C4-2B (cell line): ENCODE measurements at regions not wholly inside any gene's neighbourhood (a gene's known extent, or its start where the extent isn't known, plus 50 kb on each side); places are given as distances from the start of the nearest gene placed in this dataset.

ENCODE experiments used
- ZFX ChIP-seq: fragments of 450-650 bp; IDR thresholded peaks from 2 replicates; pipeline ENCODE4 v1.6.1; 2017
- TF ChIP-seq, protein P1 (sequence below): fragments of 450-650 bp; conservative IDR thresholded peaks from 2 replicates; pipeline ENCODE4 v1.5.1; 2017; ENCODE audit warnings: mild to moderate bottlenecking

DNA sequence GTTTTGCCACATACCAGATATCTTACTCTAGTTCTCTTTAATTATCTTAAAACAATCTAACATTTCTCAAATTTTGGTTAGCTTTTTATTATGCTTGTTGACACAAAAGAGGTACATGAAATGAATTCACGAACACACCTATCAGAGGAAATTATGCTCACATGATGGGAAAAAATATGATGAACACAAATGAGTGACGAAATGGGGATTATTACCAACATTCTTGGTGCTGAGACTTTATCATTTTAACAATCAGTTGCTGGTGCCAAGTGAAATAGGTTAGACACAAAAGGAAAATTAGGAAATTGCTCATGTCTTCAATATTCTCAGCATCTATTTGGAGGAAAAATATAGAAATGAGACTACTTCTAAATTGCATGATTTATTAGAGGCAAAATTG lies 944.7 kb upstream of the NRXN1 start:
- TF ChIP-seq, protein P1, sequence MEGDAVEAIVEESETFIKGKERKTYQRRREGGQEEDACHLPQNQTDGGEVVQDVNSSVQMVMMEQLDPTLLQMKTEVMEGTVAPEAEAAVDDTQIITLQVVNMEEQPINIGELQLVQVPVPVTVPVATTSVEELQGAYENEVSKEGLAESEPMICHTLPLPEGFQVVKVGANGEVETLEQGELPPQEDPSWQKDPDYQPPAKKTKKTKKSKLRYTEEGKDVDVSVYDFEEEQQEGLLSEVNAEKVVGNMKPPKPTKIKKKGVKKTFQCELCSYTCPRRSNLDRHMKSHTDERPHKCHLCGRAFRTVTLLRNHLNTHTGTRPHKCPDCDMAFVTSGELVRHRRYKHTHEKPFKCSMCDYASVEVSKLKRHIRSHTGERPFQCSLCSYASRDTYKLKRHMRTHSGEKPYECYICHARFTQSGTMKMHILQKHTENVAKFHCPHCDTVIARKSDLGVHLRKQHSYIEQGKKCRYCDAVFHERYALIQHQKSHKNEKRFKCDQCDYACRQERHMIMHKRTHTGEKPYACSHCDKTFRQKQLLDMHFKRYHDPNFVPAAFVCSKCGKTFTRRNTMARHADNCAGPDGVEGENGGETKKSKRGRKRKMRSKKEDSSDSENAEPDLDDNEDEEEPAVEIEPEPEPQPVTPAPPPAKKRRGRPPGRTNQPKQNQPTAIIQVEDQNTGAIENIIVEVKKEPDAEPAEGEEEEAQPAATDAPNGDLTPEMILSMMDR = no peak
- no peak for TF ChIP-seq ZFX
